ENCODE measurements at regions not wholly inside any gene's neighbourhood (a gene's known extent, or its start where the extent isn't known, plus 50 kb on each side); places are given as distances from the start of the nearest gene placed in this dataset.

GRCh38 chr4:15254236-15254880, 173.5 kb upstream of the C1QTNF7 start:
- Histone ChIP-seq H3K4me3 (ENCODE audit: low read depth, low read length) (no peak overlapping the region), H3K27me3 (no peaks in the 10 kb centered on the region; the same call in 1 of the 2 replicates), H3K36me3 (no peaks in the 10 kb centered on the region), H3K4me1 (no peaks in the 10 kb centered on the region), H3K9me3 (no peaks in the 10 kb centered on the region)
- no peak for TF ChIP-seq CTCF (IDR thresholded peaks at IDR 0.05; ENCODE audit: low read depth, low read length)
- DNase-seq: no peak

GRCh38 chr4:15255537-15255936, 172.3 kb upstream of the C1QTNF7 start:
- no peaks in the 10 kb centered on the region for H3K36me3 ChIP-seq
- no peaks in the 10 kb centered on the region for H3K4me1 ChIP-seq
- no peaks in the 10 kb centered on the region for H3K9me3 ChIP-seq
- H3K4me3 ChIP-seq (ENCODE audit: low read depth, low read length): no peak overlapping the region
- TF ChIP-seq CTCF (IDR thresholded peaks at IDR 0.05; ENCODE audit: low read depth, low read length): no peak
- DNase-seq: no peak
- no peaks in the 10 kb centered on the region; the same call in 1 of the 2 replicates for H3K27me3 ChIP-seq

DNA sequence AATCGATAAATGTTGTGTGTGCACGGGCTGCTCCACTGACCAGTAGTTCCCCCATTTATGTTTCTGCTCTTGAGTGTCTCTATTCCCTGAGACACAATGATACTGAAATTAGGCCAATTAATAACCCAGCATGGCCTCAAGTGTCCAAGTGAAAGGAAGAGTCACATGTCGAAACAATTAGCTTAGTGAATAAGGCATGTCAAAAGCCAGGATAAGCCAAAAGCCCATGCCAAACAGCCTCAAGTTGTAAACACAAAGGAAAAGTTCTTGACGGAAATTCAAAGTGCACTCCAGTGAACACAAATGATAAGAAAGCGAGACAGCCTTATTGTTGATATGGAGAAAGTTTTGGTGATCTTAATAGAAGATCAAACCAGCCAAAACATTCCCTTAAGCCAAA, 167.1 kb upstream of the C1QTNF7 start:
- Histone ChIP-seq H3K27me3 (no peaks in the 10 kb centered on the region), H3K36me3 (no peaks in the 10 kb centered on the region), H3K4me1 (no peaks in the 10 kb centered on the region), H3K9me3 (no peaks in the 10 kb centered on the region), H3K4me3 (ENCODE audit: low read depth, low read length) (no peak overlapping the region)
- no peak for TF ChIP-seq CTCF (IDR thresholded peaks at IDR 0.05; ENCODE audit: low read depth, low read length)
- no peak for DNase-seq

DNA sequence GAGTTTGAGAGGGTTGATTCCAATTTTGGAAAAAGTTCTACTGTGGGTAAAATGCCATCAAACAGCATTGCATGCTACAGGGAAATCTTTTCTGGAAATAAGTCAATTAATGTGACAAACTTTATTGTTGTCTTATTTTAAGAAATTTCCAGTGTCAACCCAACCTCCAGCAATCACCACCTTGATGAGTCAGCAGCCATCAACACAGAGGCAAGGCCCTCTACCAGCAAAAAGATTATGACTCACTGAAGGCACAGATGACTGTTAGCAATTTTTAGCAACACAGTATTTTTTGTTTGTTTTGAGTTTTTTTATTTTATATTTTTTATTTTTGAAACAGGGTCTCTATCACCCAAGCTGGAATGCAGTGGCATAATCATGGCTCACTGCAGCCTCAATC, 165.4 kb upstream of the C1QTNF7 start:
- no peak overlapping the region for H3K4me3 ChIP-seq (ENCODE audit: low read depth, low read length)
- no peaks in the 10 kb centered on the region for H3K4me1 ChIP-seq
- H3K9me3 ChIP-seq: no peaks in the 10 kb centered on the region
- no peak for TF ChIP-seq CTCF (IDR thresholded peaks at IDR 0.05; ENCODE audit: low read depth, low read length)
- no peaks in the 10 kb centered on the region for H3K27me3 ChIP-seq
- DNase-seq: no peak
- H3K36me3 ChIP-seq: no peaks in the 10 kb centered on the region

- TF ChIP-seq CTCF (IDR thresholded peaks at IDR 0.05; ENCODE audit: low read depth, low read length): no peak
- DNase-seq: no peak
- H3K4me1 ChIP-seq: no peaks in the 10 kb centered on the region
- H3K36me3 ChIP-seq: no peaks in the 10 kb centered on the region
- H3K9me3 ChIP-seq: no peaks in the 10 kb centered on the region
- no peaks in the 10 kb centered on the region for H3K27me3 ChIP-seq
- no peak overlapping the region for H3K4me3 ChIP-seq (ENCODE audit: low read depth, low read length)
These were observed 157.6 kb upstream of the C1QTNF7 start for GRCh38 chr4:15270201-15270600.

DNA sequence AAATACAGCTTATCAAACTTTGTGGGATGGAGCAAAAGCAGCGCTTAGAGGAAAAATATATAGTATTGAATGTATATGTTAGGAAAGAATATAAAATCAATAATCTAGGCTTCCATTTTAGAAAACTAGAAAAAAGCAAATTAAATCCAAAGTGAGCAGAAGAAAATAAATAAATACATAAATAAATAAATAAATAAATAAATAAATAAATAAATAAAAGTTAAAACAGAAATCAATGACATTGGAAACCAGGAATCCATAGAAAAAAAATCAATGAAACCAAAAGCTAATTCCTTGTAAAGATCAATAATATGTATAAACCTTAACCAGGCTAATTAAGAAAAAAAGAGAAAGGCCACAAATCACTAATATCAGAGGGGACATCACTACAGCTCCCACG, 141.8 kb upstream of the C1QTNF7 start:
- no peak for TF ChIP-seq CTCF (IDR thresholded peaks at IDR 0.05; ENCODE audit: low read depth, low read length)

More for the DNA sequence above, 141.8 kb upstream of the C1QTNF7 start:
- Histone ChIP-seq H3K4me1 (no peaks in the 10 kb centered on the region), H3K9me3 (no peaks in the 10 kb centered on the region), H3K27me3 (no peaks in the 10 kb centered on the region), H3K4me3 (ENCODE audit: low read depth, low read length) (no peak overlapping the region), H3K36me3 (no peaks in the 10 kb centered on the region)
- no peak for DNase-seq
